Psoas muscle (tissue), 7 donors: ENCODE measurements at regions not wholly inside any gene's neighbourhood (a gene's known extent, or its start where the extent isn't known, plus 50 kb on each side); places are given as distances from the start of the nearest gene placed in this dataset.
"Not testable (repeated sequence)": the region's sequence is repeated elsewhere in the genome, so short reads cannot be mapped to it uniquely, and the experiment has no call there.

Experiments
- ATAC-seq, 4 donors: fragments of 200-7000 bp; cut with Tn5 transposase; one replicate each; pipeline ENCODE4 v1.9.1; 2020; ENCODE audit warnings: moderate library complexity in 3 of 4, mild to moderate bottlenecking in 2 of 4
- DNase-seq, 2 donors: peaks; one replicate each; pipeline ENCODE4 v3.0.0-alpha.2; 2020
- H3K27ac ChIP-seq: fragments of 200-600 bp; one replicate; pipeline ENCODE4 v1.8.0; 2022
- H3K27me3 ChIP-seq, 3 donors: fragments of 200-600 bp in 1 of 3; one replicate each; pipeline versions ENCODE4 v1.6.1 to v1.8.0; 2013 to 2022; ENCODE audit warnings: low read length in 2 of 3, mild to moderate bottlenecking in 2 of 3, moderate library complexity in 1 of 3; ENCODE audit not compliant: insufficient read depth in 3 of 3
- H3K36me3 ChIP-seq, 2 donors: fragments of 200-600 bp in 1 of 2; one replicate each; pipeline versions ENCODE4 v1.6.1 to v1.8.0; 2013 to 2022; ENCODE audit warnings: low read depth in 1 of 2, mild to moderate bottlenecking in 1 of 2, moderate library complexity in 1 of 2; ENCODE audit not compliant: insufficient read depth in 1 of 2
- H3K4me1 ChIP-seq: fragments of 200-600 bp; one replicate; pipeline ENCODE4 v1.8.0; 2022
- H3K4me3 ChIP-seq: fragments of 200-600 bp; one replicate; pipeline ENCODE4 v1.8.0; 2022; ENCODE audit warnings: mild to moderate bottlenecking
- H3K9me3 ChIP-seq: fragments of 200-600 bp; one replicate; pipeline ENCODE4 v1.8.0; 2022
- WGBS, 3 donors: extraction: QIAGEN DNeasy Blood & Tissue Kit; methylation state at CpG; one replicate each; pipeline versions ENCODE4 v1.1.6 to v1.1.7; 2013; 5-methylcytosine and 5-hydroxymethylcytosine counted together
- intact Hi-C, 2 donors: fragments of 100-400 bp; cut with DNase I; formaldehyde crosslinking; loops; one replicate each; pipeline versions ENCODE4 v1.11.0 to v1.14.2; 2022
- TF ChIP-seq, protein P1 (sequence below): fragments of 200-600 bp; IDR thresholded peaks from one replicate; pipeline ENCODE4 v1.8.0; 2022; ENCODE audit warnings: antibody characterized with exemption
- donor health status: healthy with polysubstance abuse.
- donor health status: DM: no; HTN: no; CAD: no; lungs with moderate emphysema.
- donor health status: Bipolar disorder and iron deficiency.
- donor health status: healthy.
- donor health status: DM: yes; HTN: yes; CAD: no.
- donor health status: DM: no; HTN: no; CAD: no.
- donor health status: DM: yes; HTN: yes; CAD: no.

DNA sequence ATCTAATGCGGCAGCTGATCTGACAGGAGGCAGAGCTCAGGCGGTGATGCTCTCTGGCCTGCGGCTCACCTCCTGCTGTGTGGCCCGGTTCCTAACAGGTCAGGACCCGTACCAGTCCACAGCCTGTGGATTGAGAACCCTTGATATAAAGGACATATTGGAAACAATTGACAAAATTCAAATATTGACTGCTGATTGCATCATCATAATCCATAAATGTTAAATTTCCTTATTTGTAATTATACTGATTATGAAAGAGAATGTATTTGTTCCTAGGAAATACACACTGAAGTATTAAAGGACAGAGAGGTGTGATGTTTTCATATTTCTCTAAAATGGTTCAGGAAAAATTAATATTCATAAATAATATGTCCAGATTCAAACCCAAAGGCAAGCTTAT, 63.8 kb upstream of the SRD5A2 start:
- Histone ChIP-seq H3K4me1 (no peaks in the 10 kb centered on the region), H3K4me3 (no peak overlapping the region), H3K27ac (no peak overlapping the region), H3K36me3 (no peaks in the 10 kb centered on the region), H3K9me3 (no peaks in the 10 kb centered on the region), H3K27me3 (no peaks in the 10 kb centered on the region)
- no peak for ATAC-seq
- TF ChIP-seq, protein P1, sequence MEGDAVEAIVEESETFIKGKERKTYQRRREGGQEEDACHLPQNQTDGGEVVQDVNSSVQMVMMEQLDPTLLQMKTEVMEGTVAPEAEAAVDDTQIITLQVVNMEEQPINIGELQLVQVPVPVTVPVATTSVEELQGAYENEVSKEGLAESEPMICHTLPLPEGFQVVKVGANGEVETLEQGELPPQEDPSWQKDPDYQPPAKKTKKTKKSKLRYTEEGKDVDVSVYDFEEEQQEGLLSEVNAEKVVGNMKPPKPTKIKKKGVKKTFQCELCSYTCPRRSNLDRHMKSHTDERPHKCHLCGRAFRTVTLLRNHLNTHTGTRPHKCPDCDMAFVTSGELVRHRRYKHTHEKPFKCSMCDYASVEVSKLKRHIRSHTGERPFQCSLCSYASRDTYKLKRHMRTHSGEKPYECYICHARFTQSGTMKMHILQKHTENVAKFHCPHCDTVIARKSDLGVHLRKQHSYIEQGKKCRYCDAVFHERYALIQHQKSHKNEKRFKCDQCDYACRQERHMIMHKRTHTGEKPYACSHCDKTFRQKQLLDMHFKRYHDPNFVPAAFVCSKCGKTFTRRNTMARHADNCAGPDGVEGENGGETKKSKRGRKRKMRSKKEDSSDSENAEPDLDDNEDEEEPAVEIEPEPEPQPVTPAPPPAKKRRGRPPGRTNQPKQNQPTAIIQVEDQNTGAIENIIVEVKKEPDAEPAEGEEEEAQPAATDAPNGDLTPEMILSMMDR = no peak
- intact Hi-C loops = no loop called here
- 70 to 74% (median 71%) methylated on average over 5 of the region's 5 CpGs for WGBS, 3 donors
- DNase-seq = no peak

DNA sequence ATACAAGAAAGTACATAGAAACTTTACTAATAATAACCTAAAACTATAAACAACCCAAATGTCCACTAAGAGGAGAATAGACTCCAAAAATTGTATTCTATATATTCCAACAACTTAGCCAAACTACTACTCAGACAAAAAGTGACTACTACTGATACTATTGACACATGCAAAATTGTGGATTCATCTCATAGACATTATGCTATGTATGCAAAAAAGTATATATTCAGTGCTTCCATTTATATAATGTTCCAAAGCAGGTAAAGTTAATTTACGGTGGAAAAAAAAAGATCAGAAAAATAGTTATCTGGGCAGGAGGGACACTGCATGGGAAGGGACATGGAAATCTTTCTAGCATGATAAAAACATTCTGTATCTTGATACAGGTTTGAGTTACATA, 62.0 kb upstream of the SRD5A2 start:
- no peaks in the 10 kb centered on the region for H3K27me3 ChIP-seq
- H3K4me1 ChIP-seq = no peaks in the 10 kb centered on the region
- TF ChIP-seq, protein P1 = no peak
- no peak for DNase-seq
- intact Hi-C loops = no loop called here
- no peaks in the 10 kb centered on the region for H3K9me3 ChIP-seq
- no peak overlapping the region for H3K27ac ChIP-seq
- no peak overlapping the region for H3K4me3 ChIP-seq
- 91 to 95% (median 95%) methylated on average over 1 of the region's 1 CpG for WGBS, 3 donors
- no peaks in the 10 kb centered on the region for H3K36me3 ChIP-seq
- no peak for ATAC-seq

DNA sequence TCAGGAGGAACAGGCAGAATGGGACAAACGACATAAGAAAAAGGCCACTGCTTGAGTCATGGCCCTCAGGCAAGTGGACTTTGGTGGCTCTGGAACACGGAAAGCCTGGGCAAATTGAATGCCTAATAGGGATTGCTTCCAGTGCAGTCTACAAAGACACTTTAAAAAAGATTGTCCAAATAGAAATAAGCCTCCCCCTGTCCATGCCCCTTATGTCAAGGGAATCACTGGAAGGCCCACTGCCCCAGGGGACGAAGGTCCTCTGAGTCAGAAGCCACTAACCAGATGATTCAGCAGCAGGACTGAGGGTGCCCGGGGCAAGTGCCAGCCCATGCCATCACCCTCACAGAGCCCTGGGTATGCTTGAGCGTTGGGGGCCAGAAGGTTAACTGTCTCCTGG, 51.5 kb upstream of the SRD5A2 start:
- H3K4me3 ChIP-seq, H3K27ac ChIP-seq, ATAC-seq, H3K9me3 ChIP-seq, DNase-seq, H3K36me3 ChIP-seq, intact Hi-C loops, H3K4me1 ChIP-seq, H3K27me3 ChIP-seq: not testable (repeated sequence)
- 68 to 76% (median 71%) methylated on average over 5 of the region's 5 CpGs for WGBS, 3 donors
